ENCODE measurements at regions not wholly inside any gene's neighbourhood (a gene's known extent, or its start where the extent isn't known, plus 50 kb on each side); places are given as distances from the start of the nearest gene placed in this dataset.

- Mint-ChIP-seq H3K27me3 (ENCODE audit: low read depth, unreplicated experiment) (peaks cover 44% of the 10 kb centered on the region), H3K4me3 (ENCODE audit: unreplicated experiment) (no peak overlapping the region)
- no peak overlapping the region for H3K27ac ChIP-seq (ENCODE audit: low read depth, low read length)
Measured at GRCh38 chr12:111212814-111213456, 156.0 kb downstream of the PHETA1 start.

GRCh38 chr12:111211910-111212757 lies 156.8 kb downstream of the PHETA1 start:
- H3K27me3 Mint-ChIP-seq (ENCODE audit: low read depth, unreplicated experiment), result peaks cover 46% of the 10 kb centered on the region

More at GRCh38 chr12:111212814-111213456, 156.0 kb downstream of the PHETA1 start:
- FAIRE-seq (no peak), DNase-seq (ENCODE audit: low read depth) (no peak)
- Histone ChIP-seq H3K9ac (ENCODE audit: low read length) (no peak overlapping the region), H3K79me2 (ENCODE audit: insufficient read depth, low read length) (no peaks in the 10 kb centered on the region), H3K4me1 (ENCODE audit: insufficient read depth, low read length) (no peaks in the 10 kb centered on the region), H2AFZ (ENCODE audit: low read depth, low read length) (no peak overlapping the region), H3K27me3 (ENCODE audit: insufficient read depth, low read length) (peaks cover 9% of the 10 kb centered on the region), H4K20me1 (ENCODE audit: insufficient read depth, low read length) (no peaks in the 10 kb centered on the region), H3K9me3 (ENCODE audit: insufficient read depth, low read depth, low read length) (no peaks in the 10 kb centered on the region), H3K36me3 (ENCODE audit: insufficient read depth, low read length) (no peaks in the 10 kb centered on the region), H3K4me2 (ENCODE audit: low read length) (no peak overlapping the region), H3K4me3 (ENCODE audit: insufficient read depth, low read depth, low read length) (no peak overlapping the region)
- TF ChIP-seq EZH2 (IDR thresholded peaks at IDR 0.05; ENCODE audit: insufficient read depth, low read length) (no peak), CTCF (IDR thresholded peaks at IDR 0.05; ENCODE audit: insufficient read depth, low read depth, low read length) (no peak)
- H3K36me3 Mint-ChIP-seq (ENCODE audit: low read depth, unreplicated experiment), result no peaks in the 10 kb centered on the region
- no peaks in the 10 kb centered on the region for H3K4me1 Mint-ChIP-seq (ENCODE audit: low read depth, unreplicated experiment)
- H3K27ac Mint-ChIP-seq (ENCODE audit: unreplicated experiment), result no peak overlapping the region
- H3K9me3 Mint-ChIP-seq (ENCODE audit: unreplicated experiment), result no peaks in the 10 kb centered on the region

More at GRCh38 chr12:111211910-111212757, 156.8 kb downstream of the PHETA1 start:
- Histone ChIP-seq H3K4me2 (ENCODE audit: low read length) (no peak overlapping the region), H3K9me3 (ENCODE audit: insufficient read depth, low read depth, low read length) (no peaks in the 10 kb centered on the region), H3K4me3 (ENCODE audit: insufficient read depth, low read depth, low read length) (no peak overlapping the region), H3K27ac (ENCODE audit: low read depth, low read length) (no peak overlapping the region), H3K27me3 (ENCODE audit: insufficient read depth, low read length) (peaks cover 9% of the 10 kb centered on the region), H3K4me1 (ENCODE audit: insufficient read depth, low read length) (no peaks in the 10 kb centered on the region), H3K9ac (ENCODE audit: low read length) (no peak overlapping the region), H3K36me3 (ENCODE audit: insufficient read depth, low read length) (no peaks in the 10 kb centered on the region), H4K20me1 (ENCODE audit: insufficient read depth, low read length) (no peaks in the 10 kb centered on the region), H2AFZ (ENCODE audit: low read depth, low read length) (no peak overlapping the region), H3K79me2 (ENCODE audit: insufficient read depth, low read length) (no peaks in the 10 kb centered on the region)
- DNase-seq (ENCODE audit: low read depth), result no peak
- H3K4me1 Mint-ChIP-seq (ENCODE audit: low read depth, unreplicated experiment), result peaks cover 4% of the 10 kb centered on the region
- no peak for TF ChIP-seq EZH2 (IDR thresholded peaks at IDR 0.05; ENCODE audit: insufficient read depth, low read length)
- no peak for TF ChIP-seq CTCF (IDR thresholded peaks at IDR 0.05; ENCODE audit: insufficient read depth, low read depth, low read length)
- H3K4me3 Mint-ChIP-seq (ENCODE audit: unreplicated experiment), result no peak overlapping the region
- no peak overlapping the region for H3K27ac Mint-ChIP-seq (ENCODE audit: unreplicated experiment)
- no peak for FAIRE-seq
- H3K9me3 Mint-ChIP-seq (ENCODE audit: unreplicated experiment), result no peaks in the 10 kb centered on the region
- no peaks in the 10 kb centered on the region for H3K36me3 Mint-ChIP-seq (ENCODE audit: low read depth, unreplicated experiment)
